ENCODE measurements at regions not wholly inside any gene's neighbourhood (a gene's known extent, or its start where the extent isn't known, plus 50 kb on each side); places are given as distances from the start of the nearest gene placed in this dataset.

DNA sequence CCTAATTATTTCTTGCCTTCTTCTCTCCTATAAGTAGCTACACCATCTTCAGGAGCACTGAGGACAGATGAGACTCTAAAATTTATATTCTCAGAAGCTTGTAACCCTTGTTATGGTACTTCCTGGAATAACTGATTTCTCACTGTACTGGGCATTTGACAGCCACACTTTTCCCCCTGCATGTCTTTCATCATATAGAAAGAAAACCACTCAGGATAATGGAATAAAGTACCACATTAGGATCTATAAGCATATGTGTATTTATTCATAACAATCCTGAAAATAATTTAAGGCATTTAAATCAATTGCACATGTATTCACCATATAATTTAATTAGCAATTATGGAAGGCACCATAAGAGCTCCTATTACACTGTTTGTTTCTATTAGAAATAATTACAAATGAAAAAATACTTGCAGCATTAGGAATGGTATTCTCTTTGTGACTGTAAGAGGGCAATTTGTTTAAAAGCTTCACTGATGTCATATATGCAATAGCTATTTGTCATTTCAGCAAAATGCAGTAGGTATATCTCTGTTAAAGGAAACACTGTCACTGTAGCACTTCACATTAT, 216.9 kb upstream of the FSHR start:
- TF ChIP-seq, protein P1, sequence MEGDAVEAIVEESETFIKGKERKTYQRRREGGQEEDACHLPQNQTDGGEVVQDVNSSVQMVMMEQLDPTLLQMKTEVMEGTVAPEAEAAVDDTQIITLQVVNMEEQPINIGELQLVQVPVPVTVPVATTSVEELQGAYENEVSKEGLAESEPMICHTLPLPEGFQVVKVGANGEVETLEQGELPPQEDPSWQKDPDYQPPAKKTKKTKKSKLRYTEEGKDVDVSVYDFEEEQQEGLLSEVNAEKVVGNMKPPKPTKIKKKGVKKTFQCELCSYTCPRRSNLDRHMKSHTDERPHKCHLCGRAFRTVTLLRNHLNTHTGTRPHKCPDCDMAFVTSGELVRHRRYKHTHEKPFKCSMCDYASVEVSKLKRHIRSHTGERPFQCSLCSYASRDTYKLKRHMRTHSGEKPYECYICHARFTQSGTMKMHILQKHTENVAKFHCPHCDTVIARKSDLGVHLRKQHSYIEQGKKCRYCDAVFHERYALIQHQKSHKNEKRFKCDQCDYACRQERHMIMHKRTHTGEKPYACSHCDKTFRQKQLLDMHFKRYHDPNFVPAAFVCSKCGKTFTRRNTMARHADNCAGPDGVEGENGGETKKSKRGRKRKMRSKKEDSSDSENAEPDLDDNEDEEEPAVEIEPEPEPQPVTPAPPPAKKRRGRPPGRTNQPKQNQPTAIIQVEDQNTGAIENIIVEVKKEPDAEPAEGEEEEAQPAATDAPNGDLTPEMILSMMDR (IDR thresholded peaks at IDR 0.05), result no peak
- TF ChIP-seq POLR2A (IDR thresholded peaks at IDR 0.05) (no peak), POLR2AphosphoS5 (IDR thresholded peaks at IDR 0.05) (no peak)
